Large intestine (tissue), 3 donors: ENCODE measurements at regions not wholly inside any gene's neighbourhood (a gene's known extent, or its start where the extent isn't known, plus 50 kb on each side); places are given as distances from the start of the nearest gene placed in this dataset.

Experiments
- DNase-seq, 2 donors: peaks; one replicate each; pipeline versions ENCODE4 v3.0.0 to v3.0.0-alpha.2; 2013
- H3K27ac ChIP-seq: one replicate; pipeline ENCODE4 v1.5.1; 2013; ENCODE audit warnings: low read length
- H3K27me3 ChIP-seq: 2 replicates; pipeline ENCODE4 v1.6.1; 2013; ENCODE audit warnings: low read length; ENCODE audit not compliant: control insufficient read depth, insufficient read depth
- H3K36me3 ChIP-seq: 2 replicates; pipeline ENCODE4 v1.6.1; 2013; ENCODE audit warnings: low read length; ENCODE audit not compliant: control insufficient read depth, insufficient read depth
- H3K4me1 ChIP-seq: one replicate; pipeline ENCODE4 v1.6.1; 2013; ENCODE audit warnings: low read length; ENCODE audit not compliant: control insufficient read depth, insufficient read depth
- H3K4me3 ChIP-seq: one replicate; pipeline ENCODE4 v1.5.1; 2013; ENCODE audit warnings: low read length
- H3K9me3 ChIP-seq: one replicate; pipeline ENCODE4 v1.6.1; 2013; ENCODE audit warnings: mild to moderate bottlenecking, low read depth, low read length, moderate library complexity; ENCODE audit not compliant: control insufficient read depth
- WGBS: methylation state at CpG from one replicate; pipeline ENCODE4 v1.1.5; 2013; ENCODE audit warnings: low lambda C conversion rate; ENCODE audit not compliant: insufficient coverage; 5-methylcytosine and 5-hydroxymethylcytosine counted together

GRCh38 chr16:61295311-61295710 lies 740.9 kb downstream of the CDH8 start:
- Histone ChIP-seq H3K27me3 (no peaks in the 10 kb centered on the region), H3K9me3 (no peaks in the 10 kb centered on the region), H3K4me3 (no peak overlapping the region), H3K27ac (no peak overlapping the region), H3K4me1 (no peaks in the 10 kb centered on the region), H3K36me3 (no peaks in the 10 kb centered on the region)
- DNase-seq: no peak

GRCh38 chr16:61289141-61289540 lies 747.1 kb downstream of the CDH8 start:
- no CpG with 5 or more reads among the region's 2 CpGs for WGBS
- Histone ChIP-seq H3K27ac (no peak overlapping the region), H3K36me3 (no peaks in the 10 kb centered on the region), H3K4me3 (no peak overlapping the region), H3K9me3 (no peaks in the 10 kb centered on the region), H3K4me1 (no peaks in the 10 kb centered on the region), H3K27me3 (no peaks in the 10 kb centered on the region)
- DNase-seq: no peak

DNA sequence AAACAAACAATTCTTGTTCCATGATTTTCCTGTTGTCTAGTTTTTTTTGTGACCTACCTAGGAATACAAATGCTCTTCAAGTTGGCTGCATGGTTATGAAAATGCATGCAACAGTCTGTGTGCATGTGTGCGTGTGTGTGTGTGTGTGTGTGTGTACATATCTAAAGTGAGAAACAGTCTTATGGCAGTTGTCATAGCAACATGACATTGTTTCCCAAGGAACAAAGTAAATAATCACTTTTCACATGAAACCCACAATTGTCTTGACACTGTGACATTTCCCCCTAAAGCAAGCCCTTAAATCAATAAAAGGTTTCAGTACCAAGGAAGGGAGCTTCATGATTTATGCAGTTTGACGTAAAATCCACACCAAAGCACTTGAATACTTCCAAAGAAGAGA lies 758.4 kb downstream of the CDH8 start:
- no peak for DNase-seq
- no CpG with 5 or more reads among the region's 2 CpGs for WGBS

DNA sequence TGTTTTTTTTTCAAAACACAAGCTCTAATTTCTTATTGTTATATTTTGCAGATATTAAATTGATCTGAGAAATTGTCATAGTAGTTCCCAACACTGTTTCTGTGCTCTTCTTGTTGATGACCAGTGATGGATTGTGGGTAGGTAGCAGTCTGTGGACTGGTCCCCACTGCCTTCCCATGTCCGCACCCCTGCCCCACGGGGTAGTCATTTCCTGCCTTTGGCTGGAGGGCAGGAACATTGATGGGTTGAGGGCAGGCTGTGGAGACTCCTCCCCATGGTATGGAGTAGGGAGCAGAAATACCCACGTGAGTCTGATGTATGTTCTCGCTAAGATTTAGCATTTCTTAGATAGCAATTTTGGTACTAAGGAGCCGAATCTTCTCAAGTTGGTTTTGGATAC lies 762.0 kb downstream of the CDH8 start:
- no peak for DNase-seq
- no peak overlapping the region for H3K27ac ChIP-seq
- WGBS: 90% methylated on average over 2 of the region's 5 CpGs

More for the DNA sequence above, 758.4 kb downstream of the CDH8 start:
- Histone ChIP-seq H3K27ac (no peak overlapping the region), H3K4me1 (no peaks in the 10 kb centered on the region), H3K36me3 (no peaks in the 10 kb centered on the region), H3K27me3 (no peaks in the 10 kb centered on the region), H3K9me3 (no peaks in the 10 kb centered on the region), H3K4me3 (no peak overlapping the region)

GRCh38 chr16:61270726-61271125 lies 765.5 kb downstream of the CDH8 start:
- Histone ChIP-seq H3K9me3 (no peaks in the 10 kb centered on the region), H3K27me3 (no peaks in the 10 kb centered on the region), H3K4me1 (peaks cover 4% of the 10 kb centered on the region), H3K27ac (no peak overlapping the region), H3K4me3 (no peak overlapping the region), H3K36me3 (no peaks in the 10 kb centered on the region)
- peak; percentile 23 to 62 for DNase-seq

More for the DNA sequence above, 762.0 kb downstream of the CDH8 start:
- Histone ChIP-seq H3K36me3 (no peaks in the 10 kb centered on the region), H3K9me3 (no peaks in the 10 kb centered on the region), H3K27me3 (no peaks in the 10 kb centered on the region), H3K4me1 (peaks cover 4% of the 10 kb centered on the region), H3K4me3 (no peak overlapping the region)

GRCh38 chr16:61263400-61263799 lies 772.8 kb downstream of the CDH8 start:
- Histone ChIP-seq H3K9me3 (no peaks in the 10 kb centered on the region), H3K27me3 (no peaks in the 10 kb centered on the region), H3K4me3 (no peak overlapping the region), H3K4me1 (no peaks in the 10 kb centered on the region), H3K36me3 (no peaks in the 10 kb centered on the region), H3K27ac (no peak overlapping the region)
- 93% methylated on average over 1 of the region's 1 CpG for WGBS
- DNase-seq: no peak

GRCh38 chr16:61261315-61261714 lies 774.9 kb downstream of the CDH8 start:
- H3K4me3 ChIP-seq: no peak overlapping the region
- no peak overlapping the region for H3K27ac ChIP-seq
- no peaks in the 10 kb centered on the region for H3K27me3 ChIP-seq
- H3K4me1 ChIP-seq: no peaks in the 10 kb centered on the region
- no peak for DNase-seq
- H3K9me3 ChIP-seq: no peaks in the 10 kb centered on the region
- WGBS: no CpG with 5 or more reads among the region's 3 CpGs
- no peaks in the 10 kb centered on the region for H3K36me3 ChIP-seq

DNA sequence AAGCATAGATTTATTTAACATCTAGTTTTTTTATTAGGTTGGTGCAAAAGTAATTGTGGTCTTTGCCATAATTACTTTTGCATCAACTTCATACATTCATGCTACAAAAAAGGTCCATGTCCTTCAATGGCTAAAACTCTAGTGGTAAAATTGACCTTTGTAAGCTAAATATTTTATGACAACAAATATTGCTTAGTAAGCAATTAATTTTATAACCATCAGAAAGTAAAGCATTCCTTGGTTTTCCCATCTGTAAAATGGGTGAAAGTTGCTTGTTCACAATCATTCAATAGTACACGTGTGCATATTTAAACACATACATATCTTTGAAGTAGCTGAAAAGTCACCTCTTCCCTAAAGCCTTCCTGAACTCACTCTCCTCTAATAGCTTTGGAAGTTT lies 789.6 kb downstream of the CDH8 start:
- WGBS: no CpG with 5 or more reads among the region's 1 CpG
- H3K27ac ChIP-seq: no peak overlapping the region

GRCh38 chr16:61243954-61244353 lies 792.3 kb downstream of the CDH8 start:
- no peaks in the 10 kb centered on the region for H3K4me1 ChIP-seq
- no CpG with 5 or more reads among the region's 5 CpGs for WGBS
- no peak overlapping the region for H3K27ac ChIP-seq
- no peak for DNase-seq
- H3K4me3 ChIP-seq: no peak overlapping the region
- H3K9me3 ChIP-seq: peaks cover 3% of the 10 kb centered on the region
- no peaks in the 10 kb centered on the region for H3K36me3 ChIP-seq
- H3K27me3 ChIP-seq: no peaks in the 10 kb centered on the region

More for the DNA sequence above, 789.6 kb downstream of the CDH8 start:
- DNase-seq: no peak
- Histone ChIP-seq H3K27me3 (no peaks in the 10 kb centered on the region), H3K4me1 (no peaks in the 10 kb centered on the region), H3K4me3 (no peak overlapping the region), H3K9me3 (peaks cover 3% of the 10 kb centered on the region), H3K36me3 (no peaks in the 10 kb centered on the region)

DNA sequence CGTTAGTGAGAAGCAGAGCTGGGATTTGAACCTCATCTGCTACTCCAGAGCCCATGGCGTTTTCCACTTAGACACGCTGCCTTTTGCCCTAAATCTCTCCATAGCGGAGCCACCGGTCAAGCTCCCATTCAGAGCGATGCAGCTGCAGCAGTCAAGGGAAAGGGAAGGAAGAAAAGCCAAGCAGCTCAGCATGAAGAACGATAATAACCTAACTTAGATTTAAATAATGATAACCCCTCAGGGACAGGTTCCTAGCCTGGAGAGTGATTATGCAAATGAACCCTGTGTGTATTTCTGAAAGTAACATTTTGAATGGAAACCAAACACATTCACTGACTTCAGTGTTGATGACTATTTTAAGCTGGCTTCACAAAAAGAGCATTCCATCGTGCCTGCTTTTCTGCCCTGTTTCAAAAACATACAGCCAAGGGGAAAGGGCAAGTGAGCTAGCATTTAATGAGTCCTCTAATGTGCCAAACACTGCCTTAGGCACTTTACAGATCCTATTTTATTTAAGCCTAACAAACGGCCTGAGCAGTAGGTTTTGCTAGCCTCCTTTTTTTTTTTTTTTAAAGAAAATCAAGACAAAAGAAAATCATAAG lies 798.3 kb downstream of the CDH8 start:
- H3K4me1 ChIP-seq: no peaks in the 10 kb centered on the region
- no peaks in the 10 kb centered on the region for H3K9me3 ChIP-seq
- no peak overlapping the region for H3K4me3 ChIP-seq
- DNase-seq: no peak
- no peaks in the 10 kb centered on the region for H3K27me3 ChIP-seq
- WGBS: 82% methylated on average over 5 of the region's 9 CpGs
- H3K36me3 ChIP-seq: no peaks in the 10 kb centered on the region
- no peak overlapping the region for H3K27ac ChIP-seq

GRCh38 chr16:61233713-61234112 lies 802.5 kb downstream of the CDH8 start:
- Histone ChIP-seq H3K4me3 (no peak overlapping the region), H3K27me3 (no peaks in the 10 kb centered on the region), H3K9me3 (no peaks in the 10 kb centered on the region), H3K4me1 (no peaks in the 10 kb centered on the region), H3K27ac (no peak overlapping the region), H3K36me3 (no peaks in the 10 kb centered on the region)
- 20% methylated on average over 1 of the region's 3 CpGs for WGBS
- DNase-seq: no peak
